ENCODE measurements at regions not wholly inside any gene's neighbourhood (a gene's known extent, or its start where the extent isn't known, plus 50 kb on each side); places are given as distances from the start of the nearest gene placed in this dataset.
A peak's percentile ranks its signal among the peaks of the same experiment; 100 is the strongest.

- DNase-seq, result no peak
Observed at GRCh38 chr1:25055324-25055780, 125.3 kb upstream of the RUNX3 start.

GRCh38 chr1:25054526-25055323 is 124.6 kb upstream of the RUNX3 start:
- DNase-seq, result peak; percentile 30

GRCh38 chr1:25053576-25054250 is 123.6 kb upstream of the RUNX3 start:
- no peak for DNase-seq

- DNase-seq, result no peak
Observed at GRCh38 chr1:25051906-25052305, 121.8 kb upstream of the RUNX3 start.

- DNase-seq, result no peak
Observed at GRCh38 chr1:25051504-25051903, 121.4 kb upstream of the RUNX3 start.

- DNase-seq, result no peak
Observed at GRCh38 chr1:25050165-25050564, 120.1 kb upstream of the RUNX3 start.

- DNase-seq, result no peak
Observed at GRCh38 chr1:25049190-25049589, 119.1 kb upstream of the RUNX3 start.

- no peak for DNase-seq
Observed at GRCh38 chr1:25048728-25049127, 118.7 kb upstream of the RUNX3 start.

- DNase-seq, result no peak
Observed at GRCh38 chr1:25047506-25048240, 117.6 kb upstream of the RUNX3 start.

- DNase-seq, result no peak
Observed at GRCh38 chr1:25046194-25046532, 116.1 kb upstream of the RUNX3 start.

- DNase-seq, result no peak
Observed at GRCh38 chr1:25045480-25046193, 115.6 kb upstream of the RUNX3 start.

GRCh38 chr1:25043228-25043580 is 113.1 kb upstream of the RUNX3 start:
- DNase-seq, result no peak

- no peak for DNase-seq
Observed at GRCh38 chr1:25042331-25043227, 112.5 kb upstream of the RUNX3 start.

- DNase-seq, result no peak
Observed at GRCh38 chr1:25041916-25042315, 111.8 kb upstream of the RUNX3 start.

- DNase-seq, result no peak
Observed at GRCh38 chr1:25040122-25040685, 110.1 kb upstream of the RUNX3 start.

GRCh38 chr1:25039229-25039628 is 109.2 kb upstream of the RUNX3 start:
- DNase-seq, result no peak

GRCh38 chr1:25038699-25039098 is 108.6 kb upstream of the RUNX3 start:
- DNase-seq, result no peak

GRCh38 chr1:25037174-25038074 is 107.3 kb upstream of the RUNX3 start:
- no peak for DNase-seq

- DNase-seq, result no peak
Observed at GRCh38 chr1:25036117-25036546, 106.1 kb upstream of the RUNX3 start.

- DNase-seq, result no peak
Observed at GRCh38 chr1:25035523-25036116, 105.5 kb upstream of the RUNX3 start.
